ENCODE measurements at regions not wholly inside any gene's neighbourhood (a gene's known extent, or its start where the extent isn't known, plus 50 kb on each side); places are given as distances from the start of the nearest gene placed in this dataset.

DNA sequence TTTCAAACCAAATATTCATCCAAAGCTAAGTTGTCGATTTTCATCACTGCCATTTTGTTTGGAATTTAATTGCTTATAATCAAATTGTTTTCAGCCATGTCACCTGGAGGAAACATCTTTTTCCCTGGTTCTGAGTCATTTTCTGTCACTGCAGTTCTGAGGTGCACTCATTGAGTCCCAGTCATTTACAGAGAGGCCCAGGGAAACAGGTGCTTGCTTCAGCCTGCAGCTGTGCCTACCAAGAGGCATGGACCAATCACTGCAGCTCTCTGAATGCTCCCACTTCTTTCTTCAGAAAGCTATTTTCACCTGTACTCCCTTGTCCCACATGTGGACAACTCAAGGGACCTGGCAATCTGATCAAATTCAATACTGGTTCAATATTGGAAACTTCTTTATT lies 308.1 kb downstream of the COG6 start:
- no peak overlapping the region for H3K27ac Mint-ChIP-seq
- peaks cover 7% of the 10 kb centered on the region for H3K4me1 Mint-ChIP-seq (ENCODE audit: low read depth)
- CTCF ChIA-PET = no interaction called here

DNA sequence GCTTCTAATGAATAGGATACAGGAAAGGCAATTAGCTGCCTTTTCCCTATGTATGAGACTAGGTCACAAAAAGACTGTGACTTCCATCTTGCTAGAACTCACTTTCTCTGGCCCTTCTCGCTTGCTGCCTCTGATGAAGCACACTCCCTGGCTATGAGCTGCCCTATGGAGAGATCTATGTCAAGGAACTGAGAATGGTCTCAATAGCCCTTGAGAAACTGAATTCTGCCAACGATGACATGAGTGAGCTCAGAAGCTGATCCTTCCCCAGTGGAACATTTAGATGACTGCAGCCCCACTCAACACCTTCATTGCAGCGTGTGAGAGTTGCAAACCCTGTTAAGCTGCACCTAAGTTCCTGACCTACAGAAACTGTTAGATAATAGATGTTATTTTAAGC lies 309.8 kb downstream of the COG6 start:
- Histone ChIP-seq H3K4me3 (ENCODE audit: low read length) (no peak overlapping the region), H3K27me3 (ENCODE audit: control insufficient read depth in 1 of 2, insufficient read depth in 2 of 2, low read length in 2 of 2) (no peaks in the 10 kb centered on the region), H3K27ac (ENCODE audit: low read depth in 1 of 2, low read length in 2 of 2) (no peak overlapping the region), H3K9me3 (ENCODE audit: control insufficient read depth in 1 of 2, insufficient read depth in 1 of 2, low read length in 2 of 2) (no peaks in the 10 kb centered on the region), H3K36me3 (ENCODE audit: insufficient read depth, low read length) (no peaks in the 10 kb centered on the region), H3K4me1 (ENCODE audit: insufficient read depth, low read length) (no peaks in the 10 kb centered on the region)
- Mint-ChIP-seq H3K4me1 (ENCODE audit: low read depth) (no peaks in the 10 kb centered on the region), H3K27ac (no peak overlapping the region), H3K4me3 (no peak overlapping the region), H3K27me3 (no peaks in the 10 kb centered on the region), H3K36me3 (ENCODE audit: low read depth) (no peaks in the 10 kb centered on the region), H3K9me3 (no peaks in the 10 kb centered on the region)
- no peak for ATAC-seq (ENCODE audit: poor library complexity)
- TF ChIP-seq, protein P1, sequence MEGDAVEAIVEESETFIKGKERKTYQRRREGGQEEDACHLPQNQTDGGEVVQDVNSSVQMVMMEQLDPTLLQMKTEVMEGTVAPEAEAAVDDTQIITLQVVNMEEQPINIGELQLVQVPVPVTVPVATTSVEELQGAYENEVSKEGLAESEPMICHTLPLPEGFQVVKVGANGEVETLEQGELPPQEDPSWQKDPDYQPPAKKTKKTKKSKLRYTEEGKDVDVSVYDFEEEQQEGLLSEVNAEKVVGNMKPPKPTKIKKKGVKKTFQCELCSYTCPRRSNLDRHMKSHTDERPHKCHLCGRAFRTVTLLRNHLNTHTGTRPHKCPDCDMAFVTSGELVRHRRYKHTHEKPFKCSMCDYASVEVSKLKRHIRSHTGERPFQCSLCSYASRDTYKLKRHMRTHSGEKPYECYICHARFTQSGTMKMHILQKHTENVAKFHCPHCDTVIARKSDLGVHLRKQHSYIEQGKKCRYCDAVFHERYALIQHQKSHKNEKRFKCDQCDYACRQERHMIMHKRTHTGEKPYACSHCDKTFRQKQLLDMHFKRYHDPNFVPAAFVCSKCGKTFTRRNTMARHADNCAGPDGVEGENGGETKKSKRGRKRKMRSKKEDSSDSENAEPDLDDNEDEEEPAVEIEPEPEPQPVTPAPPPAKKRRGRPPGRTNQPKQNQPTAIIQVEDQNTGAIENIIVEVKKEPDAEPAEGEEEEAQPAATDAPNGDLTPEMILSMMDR (IDR thresholded peaks at IDR 0.05) = no peak
- DNase-seq = no peak
- POLR2A ChIA-PET = interaction anchor here (0.6 to 1.4 kb wide), 3 partner anchors 12 to 654 kb away, joined by 3 to 4 read pairs (median 3); no protein-coding TSS in a partner anchor
- intact Hi-C loops (cut with DNase I, micrococcal nuclease) = no loop called here
- CTCF ChIA-PET = interaction anchor here (1.6 kb wide), 1 partner anchor 22 kb away, joined by 5 read pairs; no protein-coding TSS in a partner anchor

More for the DNA sequence above, 308.1 kb downstream of the COG6 start:
- intact Hi-C loops (cut with DNase I, micrococcal nuclease) = no loop called here
- no peak overlapping the region for H3K4me3 ChIP-seq (ENCODE audit: low read length)
- H3K9me3 Mint-ChIP-seq = no peaks in the 10 kb centered on the region
- POLR2A ChIA-PET = no interaction called here
- H3K9me3 ChIP-seq (ENCODE audit: control insufficient read depth in 1 of 2, insufficient read depth in 1 of 2, low read length in 2 of 2) = no peaks in the 10 kb centered on the region
- no peaks in the 10 kb centered on the region for H3K27me3 ChIP-seq (ENCODE audit: control insufficient read depth in 1 of 2, insufficient read depth in 2 of 2, low read length in 2 of 2)
- H3K27me3 Mint-ChIP-seq = no peaks in the 10 kb centered on the region
- no peak overlapping the region for H3K4me3 Mint-ChIP-seq
- H3K27ac ChIP-seq (ENCODE audit: low read depth in 1 of 2, low read length in 2 of 2) = no peak overlapping the region
- H3K36me3 ChIP-seq (ENCODE audit: insufficient read depth, low read length) = no peaks in the 10 kb centered on the region
- ATAC-seq (ENCODE audit: poor library complexity) (no peak), DNase-seq (no peak)
- TF ChIP-seq, protein P1 (IDR thresholded peaks at IDR 0.05) = no peak
- H3K4me1 ChIP-seq (ENCODE audit: insufficient read depth, low read length) = peaks cover 5% of the 10 kb centered on the region
- no peaks in the 10 kb centered on the region for H3K36me3 Mint-ChIP-seq (ENCODE audit: low read depth)

DNA sequence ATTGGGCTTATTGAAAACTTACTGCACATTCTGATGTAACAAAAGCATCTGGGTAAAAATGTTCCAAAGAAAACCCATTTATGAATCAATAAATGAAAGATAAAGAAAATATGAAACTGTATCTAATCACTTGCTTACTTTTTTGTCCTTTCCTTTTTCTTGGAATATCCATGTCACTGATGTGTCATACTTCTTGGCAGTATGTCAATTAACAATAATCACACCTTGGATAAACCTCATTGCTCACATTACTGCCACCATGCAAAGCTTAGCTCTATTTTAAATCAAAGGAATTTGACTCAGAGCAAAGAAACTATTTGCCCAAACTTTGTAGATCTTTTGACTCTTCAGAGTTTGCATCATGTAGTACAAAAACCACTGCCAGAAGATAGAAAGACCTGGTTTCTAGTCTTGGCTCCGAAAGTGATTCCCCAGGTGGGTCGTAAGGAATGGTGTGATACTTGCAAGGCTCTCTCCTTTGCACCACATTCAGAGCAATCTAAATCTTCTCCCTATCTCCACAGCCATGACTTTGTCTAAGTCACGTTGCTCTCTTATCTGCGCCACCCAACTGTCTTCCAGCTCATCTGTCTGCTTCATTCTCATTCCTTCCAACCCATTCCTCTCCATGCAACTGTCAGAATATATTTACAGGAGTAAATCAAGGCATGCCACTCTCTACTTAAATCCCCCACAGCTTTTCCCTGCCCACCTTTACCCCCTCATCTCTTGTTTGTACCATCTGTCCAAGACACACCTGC lies 311.9 kb downstream of the COG6 start:
- H3K9me3 Mint-ChIP-seq = no peaks in the 10 kb centered on the region
- H3K4me3 Mint-ChIP-seq = no peak overlapping the region
- no peaks in the 10 kb centered on the region for H3K4me1 ChIP-seq (ENCODE audit: insufficient read depth, low read length)
- no peaks in the 10 kb centered on the region for H3K4me1 Mint-ChIP-seq (ENCODE audit: low read depth)
- H3K27me3 Mint-ChIP-seq = no peaks in the 10 kb centered on the region
- POLR2A ChIA-PET = no interaction called here
- no peak for DNase-seq
- no peaks in the 10 kb centered on the region for H3K27me3 ChIP-seq (ENCODE audit: control insufficient read depth in 1 of 2, insufficient read depth in 2 of 2, low read length in 2 of 2)
- CTCF ChIA-PET = interaction anchor here (1.1 kb wide), 1 partner anchor 25 kb away, joined by 3 read pairs; no protein-coding TSS in a partner anchor
- no peak overlapping the region for H3K27ac Mint-ChIP-seq
- intact Hi-C loops (cut with DNase I, micrococcal nuclease) = no loop called here
- no peaks in the 10 kb centered on the region for H3K9me3 ChIP-seq (ENCODE audit: control insufficient read depth in 1 of 2, insufficient read depth in 1 of 2, low read length in 2 of 2)
- H3K4me3 ChIP-seq (ENCODE audit: low read length) = no peak overlapping the region
- TF ChIP-seq, protein P1 (IDR thresholded peaks at IDR 0.05) = no peak
- ATAC-seq (ENCODE audit: poor library complexity) = no peak
- no peaks in the 10 kb centered on the region for H3K36me3 ChIP-seq (ENCODE audit: insufficient read depth, low read length)
- no peak overlapping the region for H3K27ac ChIP-seq (ENCODE audit: low read depth in 1 of 2, low read length in 2 of 2)
- H3K36me3 Mint-ChIP-seq (ENCODE audit: low read depth) = no peaks in the 10 kb centered on the region
